ENCODE measurements at regions not wholly inside any gene's neighbourhood (a gene's known extent, or its start where the extent isn't known, plus 50 kb on each side); places are given as distances from the start of the nearest gene placed in this dataset.
"Not testable (repeated sequence)": the region's sequence is repeated elsewhere in the genome, so short reads cannot be mapped to it uniquely, and the experiment has no call there.

- no peak for DNase-seq
Observed at GRCh38 chr5:36392186-36392585, 90.5 kb upstream of the RANBP3L start.

GRCh38 chr5:36392818-36393217 is 91.1 kb upstream of the RANBP3L start:
- no peak for DNase-seq

- no peak for DNase-seq
Observed at GRCh38 chr5:36393656-36394428, 92.1 kb upstream of the RANBP3L start.

- DNase-seq = no peak
Observed at GRCh38 chr5:36395260-36395659, 93.6 kb upstream of the RANBP3L start.

GRCh38 chr5:36395947-36396346 is 94.2 kb upstream of the RANBP3L start:
- DNase-seq = not testable (repeated sequence)

GRCh38 chr5:36396640-36397039 is 94.9 kb upstream of the RANBP3L start:
- no peak for DNase-seq

GRCh38 chr5:36397901-36398536 is 96.3 kb upstream of the RANBP3L start:
- no peak for DNase-seq

GRCh38 chr5:36402512-36402906 is 100.8 kb upstream of the RANBP3L start:
- DNase-seq = no peak

- DNase-seq = no peak
Observed at GRCh38 chr5:36403632-36404311, 102.1 kb upstream of the RANBP3L start.

- no peak for DNase-seq
Observed at GRCh38 chr5:36406023-36406422, 104.3 kb upstream of the RANBP3L start.

- DNase-seq = no peak
Observed at GRCh38 chr5:36407396-36407795, 105.7 kb upstream of the RANBP3L start.

- not testable (repeated sequence) for DNase-seq
Observed at GRCh38 chr5:36409711-36410110, 108.0 kb upstream of the RANBP3L start.

- DNase-seq = not testable (repeated sequence)
Observed at GRCh38 chr5:36410672-36411071, 109.0 kb upstream of the RANBP3L start.

- no peak for DNase-seq
Observed at GRCh38 chr5:36414869-36415282, 113.2 kb upstream of the RANBP3L start.

- DNase-seq = no peak
Observed at GRCh38 chr5:36416605-36417004, 114.9 kb upstream of the RANBP3L start.

- DNase-seq = no peak
Observed at GRCh38 chr5:36417221-36417620, 115.5 kb upstream of the RANBP3L start.

GRCh38 chr5:36417668-36418067 is 116.0 kb upstream of the RANBP3L start:
- DNase-seq = no peak

- DNase-seq = no peak
Observed at GRCh38 chr5:36418152-36418979, 116.7 kb upstream of the RANBP3L start.

GRCh38 chr5:36421256-36421655 is 119.6 kb upstream of the RANBP3L start:
- no peak for DNase-seq

- no peak for DNase-seq
Observed at GRCh38 chr5:36422952-36423351, 121.2 kb upstream of the RANBP3L start.

- DNase-seq = no peak
Observed at GRCh38 chr5:36423578-36424307, 122.0 kb upstream of the RANBP3L start.

GRCh38 chr5:36426070-36426469 is 124.4 kb upstream of the RANBP3L start:
- not testable (repeated sequence) for DNase-seq
